ENCODE measurements at regions not wholly inside any gene's neighbourhood (a gene's known extent, or its start where the extent isn't known, plus 50 kb on each side); places are given as distances from the start of the nearest gene placed in this dataset.

GRCh38 chr13:105579821-105580710 lies 955.4 kb downstream of the EFNB2 start:
- TF ChIP-seq, protein P1, sequence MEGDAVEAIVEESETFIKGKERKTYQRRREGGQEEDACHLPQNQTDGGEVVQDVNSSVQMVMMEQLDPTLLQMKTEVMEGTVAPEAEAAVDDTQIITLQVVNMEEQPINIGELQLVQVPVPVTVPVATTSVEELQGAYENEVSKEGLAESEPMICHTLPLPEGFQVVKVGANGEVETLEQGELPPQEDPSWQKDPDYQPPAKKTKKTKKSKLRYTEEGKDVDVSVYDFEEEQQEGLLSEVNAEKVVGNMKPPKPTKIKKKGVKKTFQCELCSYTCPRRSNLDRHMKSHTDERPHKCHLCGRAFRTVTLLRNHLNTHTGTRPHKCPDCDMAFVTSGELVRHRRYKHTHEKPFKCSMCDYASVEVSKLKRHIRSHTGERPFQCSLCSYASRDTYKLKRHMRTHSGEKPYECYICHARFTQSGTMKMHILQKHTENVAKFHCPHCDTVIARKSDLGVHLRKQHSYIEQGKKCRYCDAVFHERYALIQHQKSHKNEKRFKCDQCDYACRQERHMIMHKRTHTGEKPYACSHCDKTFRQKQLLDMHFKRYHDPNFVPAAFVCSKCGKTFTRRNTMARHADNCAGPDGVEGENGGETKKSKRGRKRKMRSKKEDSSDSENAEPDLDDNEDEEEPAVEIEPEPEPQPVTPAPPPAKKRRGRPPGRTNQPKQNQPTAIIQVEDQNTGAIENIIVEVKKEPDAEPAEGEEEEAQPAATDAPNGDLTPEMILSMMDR (IDR thresholded peaks at IDR 0.05): no peak
- no peak for TF ChIP-seq POLR2A (IDR thresholded peaks at IDR 0.05)

Data from thyroid gland (tissue), 4 donors.